ENCODE measurements at regions not wholly inside any gene's neighbourhood (a gene's known extent, or its start where the extent isn't known, plus 50 kb on each side); places are given as distances from the start of the nearest gene placed in this dataset.

GRCh38 chr7:25982684-25983083 is 169.3 kb upstream of the NFE2L3 start:
- no peak for DNase-seq (ENCODE audit: low read depth)

GRCh38 chr7:25985196-25985595 is 166.8 kb upstream of the NFE2L3 start:
- DNase-seq (ENCODE audit: low read depth) = no peak

GRCh38 chr7:25988640-25989039 is 163.4 kb upstream of the NFE2L3 start:
- no peak for DNase-seq (ENCODE audit: low read depth)

GRCh38 chr7:25989140-25989705 is 162.8 kb upstream of the NFE2L3 start:
- DNase-seq (ENCODE audit: low read depth) = no peak

GRCh38 chr7:25994433-25994994 is 157.5 kb upstream of the NFE2L3 start:
- DNase-seq (ENCODE audit: low read depth) = no peak

GRCh38 chr7:25995216-25995615 is 156.8 kb upstream of the NFE2L3 start:
- no peak for DNase-seq (ENCODE audit: low read depth)

- DNase-seq (ENCODE audit: low read depth) = no peak
These were observed 156.0 kb upstream of the NFE2L3 start for GRCh38 chr7:25996006-25996408.

- DNase-seq (ENCODE audit: low read depth) = no peak
These were observed 153.5 kb upstream of the NFE2L3 start for GRCh38 chr7:25998499-25998898.

- DNase-seq (ENCODE audit: low read depth) = no peak
These were observed 151.2 kb upstream of the NFE2L3 start for GRCh38 chr7:26000841-26001240.

GRCh38 chr7:26001662-26002244 is 150.2 kb upstream of the NFE2L3 start:
- no peak for DNase-seq (ENCODE audit: low read depth)

GRCh38 chr7:26005683-26006410 is 146.2 kb upstream of the NFE2L3 start:
- no peak for DNase-seq (ENCODE audit: low read depth)

- no peak for DNase-seq (ENCODE audit: low read depth)
These were observed 145.6 kb upstream of the NFE2L3 start for GRCh38 chr7:26006426-26006825.

GRCh38 chr7:26007510-26007909 is 144.5 kb upstream of the NFE2L3 start:
- peak; percentile 24 for DNase-seq (ENCODE audit: low read depth)

GRCh38 chr7:26008428-26008827 is 143.6 kb upstream of the NFE2L3 start:
- DNase-seq (ENCODE audit: low read depth) = no peak

- no peak for DNase-seq (ENCODE audit: low read depth)
These were observed 140.8 kb upstream of the NFE2L3 start for GRCh38 chr7:26011039-26011696.

- peak; percentile 59 for DNase-seq (ENCODE audit: low read depth)
These were observed 138.4 kb upstream of the NFE2L3 start for GRCh38 chr7:26013551-26014083.

GRCh38 chr7:26022982-26023381 is 129.0 kb upstream of the NFE2L3 start:
- no peak for DNase-seq (ENCODE audit: low read depth)

GRCh38 chr7:26029911-26030310 is 122.1 kb upstream of the NFE2L3 start:
- no peak for DNase-seq (ENCODE audit: low read depth)

GRCh38 chr7:26034391-26034790 is 117.6 kb upstream of the NFE2L3 start:
- peak; percentile 71 for DNase-seq (ENCODE audit: low read depth)

GRCh38 chr7:26035552-26035951 is 116.4 kb upstream of the NFE2L3 start:
- no peak for DNase-seq (ENCODE audit: low read depth)

GRCh38 chr7:26036092-26036491 is 115.9 kb upstream of the NFE2L3 start:
- no peak for DNase-seq (ENCODE audit: low read depth)

Measured in Daoy (cell line).